Skeletal muscle tissue (tissue), 3 donors: ENCODE measurements at regions not wholly inside any gene's neighbourhood (a gene's known extent, or its start where the extent isn't known, plus 50 kb on each side); places are given as distances from the start of the nearest gene placed in this dataset.

Source experiments
- H3K27ac ChIP-seq: one replicate; pipeline ENCODE4 v1.7.0; 2013; ENCODE audit warnings: mild to moderate bottlenecking, low read depth, low read length, inconsistent platforms
- H3K27me3 ChIP-seq, 3 donors: one replicate each; pipeline ENCODE4 v1.7.0; 2013; ENCODE audit warnings: low read length in 3 of 3; ENCODE audit not compliant: control insufficient read depth in 3 of 3, insufficient read depth in 3 of 3
- H3K36me3 ChIP-seq, 3 donors: one replicate each; pipeline ENCODE4 v1.7.0; 2013; ENCODE audit warnings: low read length in 3 of 3; ENCODE audit not compliant: control insufficient read depth in 3 of 3, insufficient read depth in 3 of 3
- H3K4me1 ChIP-seq, 3 donors: one replicate each; pipeline ENCODE4 v1.7.0; 2013; ENCODE audit warnings: low read length in 3 of 3, mild to moderate bottlenecking in 3 of 3; ENCODE audit not compliant: control insufficient read depth in 3 of 3, insufficient read depth in 3 of 3
- H3K4me3 ChIP-seq, 3 donors: one replicate each; pipeline ENCODE4 v1.7.0; 2013; ENCODE audit warnings: low read length in 3 of 3
- H3K9ac ChIP-seq, 3 donors: one replicate each; pipeline ENCODE4 v1.7.0; 2013; ENCODE audit warnings: low read length in 3 of 3, mild to moderate bottlenecking in 3 of 3, moderate library complexity in 2 of 3, low read depth in 1 of 3
- H3K9me3 ChIP-seq, 3 donors: one replicate each; pipeline ENCODE4 v1.7.0; 2013; ENCODE audit warnings: low read length in 3 of 3; ENCODE audit not compliant: control insufficient read depth in 3 of 3
- donor health status: Osteomylitis.

GRCh38 chr3:117201901-117202774 is 492.6 kb downstream of the TUSC7 start:
- H3K4me3 ChIP-seq: no peak overlapping the region
- no peaks in the 10 kb centered on the region for H3K9me3 ChIP-seq
- no peaks in the 10 kb centered on the region for H3K36me3 ChIP-seq
- H3K27ac ChIP-seq: no peak overlapping the region
- no peaks in the 10 kb centered on the region for H3K4me1 ChIP-seq
- H3K27me3 ChIP-seq: no peaks in the 10 kb centered on the region
- H3K9ac ChIP-seq: no peak overlapping the region

DNA sequence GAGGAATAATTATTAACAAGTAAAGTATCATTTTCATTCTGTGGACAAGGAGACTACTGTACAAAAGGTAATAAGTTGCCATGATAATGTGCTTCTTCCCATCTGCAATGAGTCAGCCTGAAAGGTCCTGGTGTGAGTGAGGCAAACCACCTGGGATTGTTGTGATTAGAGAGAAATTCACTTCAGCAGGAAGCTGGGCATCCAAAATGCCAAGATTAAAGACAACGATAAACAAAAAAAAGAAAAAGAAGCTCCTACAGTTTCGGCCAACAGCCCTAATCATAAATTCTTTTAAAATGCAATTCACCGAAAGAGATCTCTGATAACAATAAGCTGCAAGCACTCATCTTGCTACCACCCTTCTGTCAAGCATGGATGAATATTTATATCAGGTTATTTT is 507.8 kb downstream of the TUSC7 start:
- Histone ChIP-seq H3K36me3 (no peaks in the 10 kb centered on the region), H3K9ac (no peak overlapping the region), H3K27ac (no peak overlapping the region), H3K4me1 (no peaks in the 10 kb centered on the region), H3K27me3 (no peaks in the 10 kb centered on the region), H3K4me3 (no peak overlapping the region), H3K9me3 (peaks cover 0 to 4% (median 3%) of the 10 kb centered on the region in 3 donors)

DNA sequence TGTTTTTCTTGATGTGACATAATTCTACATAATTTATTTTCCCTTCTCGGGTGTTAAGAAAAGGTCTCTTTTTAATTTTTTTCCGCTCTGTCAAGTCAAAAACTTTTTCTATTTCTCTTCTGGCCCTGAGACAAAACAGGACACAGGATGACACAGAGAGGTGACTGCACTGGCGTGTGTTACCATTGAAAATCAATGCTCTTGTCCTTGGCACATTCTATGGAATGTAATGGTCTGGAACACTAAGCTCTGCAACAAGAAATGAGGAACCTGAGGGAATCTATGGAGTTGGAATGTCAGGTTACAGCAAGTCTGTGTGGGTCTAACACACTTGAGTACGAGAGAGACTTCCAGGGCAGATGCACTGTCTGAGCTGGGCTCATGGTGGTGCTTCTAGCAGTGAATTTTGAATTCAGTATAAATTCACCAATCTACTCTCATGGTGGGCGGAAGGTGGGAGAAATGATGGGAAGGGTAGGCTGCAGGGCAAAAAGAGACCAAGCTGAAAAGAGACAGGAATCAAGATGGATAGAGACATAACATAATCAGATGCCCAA is 508.3 kb downstream of the TUSC7 start:
- H3K4me3 ChIP-seq: no peak overlapping the region
- no peaks in the 10 kb centered on the region for H3K4me1 ChIP-seq
- no peaks in the 10 kb centered on the region for H3K27me3 ChIP-seq
- H3K9me3 ChIP-seq: peaks cover 0 to 2% (median 0%) of the 10 kb centered on the region in 3 donors
- no peak overlapping the region for H3K27ac ChIP-seq
- no peak overlapping the region for H3K9ac ChIP-seq
- no peaks in the 10 kb centered on the region for H3K36me3 ChIP-seq

GRCh38 chr3:117218641-117219048 is 509.1 kb downstream of the TUSC7 start:
- no peaks in the 10 kb centered on the region for H3K36me3 ChIP-seq
- no peaks in the 10 kb centered on the region for H3K4me1 ChIP-seq
- H3K9me3 ChIP-seq: peaks cover 0 to 2% (median 0%) of the 10 kb centered on the region in 3 donors
- H3K9ac ChIP-seq: no peak overlapping the region
- H3K27me3 ChIP-seq: no peaks in the 10 kb centered on the region
- no peak overlapping the region for H3K4me3 ChIP-seq
- no peak overlapping the region for H3K27ac ChIP-seq

- H3K9ac ChIP-seq: no peak overlapping the region
- H3K9me3 ChIP-seq: no peaks in the 10 kb centered on the region
- no peaks in the 10 kb centered on the region for H3K27me3 ChIP-seq
- no peak overlapping the region for H3K27ac ChIP-seq
- H3K4me3 ChIP-seq: no peak overlapping the region
- H3K4me1 ChIP-seq: no peaks in the 10 kb centered on the region
- H3K36me3 ChIP-seq: no peaks in the 10 kb centered on the region
Observed at GRCh38 chr3:117219296-117219695, 509.7 kb downstream of the TUSC7 start.

DNA sequence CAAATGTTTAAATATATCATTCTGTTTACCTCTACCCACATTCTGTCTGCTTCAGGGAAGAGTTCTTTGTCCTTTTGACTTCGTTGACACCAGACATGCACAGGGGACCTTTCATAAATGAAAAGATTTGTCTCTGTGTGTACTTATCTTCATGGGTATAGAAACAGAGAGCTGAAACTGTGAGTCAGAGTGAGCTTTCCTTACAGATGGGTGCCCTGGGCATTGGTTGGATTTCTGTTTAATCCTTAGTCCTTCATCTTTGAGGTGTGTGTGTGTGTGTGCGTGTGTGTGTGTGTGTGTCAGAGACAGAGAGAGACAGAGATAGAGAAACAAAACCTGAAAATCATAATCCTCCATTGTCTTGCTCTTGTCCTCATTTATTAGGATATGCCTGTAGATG is 517.4 kb downstream of the TUSC7 start:
- H3K4me3 ChIP-seq: no peak overlapping the region
- H3K4me1 ChIP-seq: no peaks in the 10 kb centered on the region
- H3K27me3 ChIP-seq: no peaks in the 10 kb centered on the region
- no peaks in the 10 kb centered on the region for H3K9me3 ChIP-seq
- H3K9ac ChIP-seq: no peak overlapping the region
- no peaks in the 10 kb centered on the region for H3K36me3 ChIP-seq
- no peak overlapping the region for H3K27ac ChIP-seq

- Histone ChIP-seq H3K9me3 (no peaks in the 10 kb centered on the region), H3K9ac (no peak overlapping the region), H3K27me3 (no peaks in the 10 kb centered on the region), H3K27ac (no peak overlapping the region), H3K4me3 (no peak overlapping the region), H3K36me3 (no peaks in the 10 kb centered on the region), H3K4me1 (no peaks in the 10 kb centered on the region)
Observed at GRCh38 chr3:117228466-117228865, 518.9 kb downstream of the TUSC7 start.

DNA sequence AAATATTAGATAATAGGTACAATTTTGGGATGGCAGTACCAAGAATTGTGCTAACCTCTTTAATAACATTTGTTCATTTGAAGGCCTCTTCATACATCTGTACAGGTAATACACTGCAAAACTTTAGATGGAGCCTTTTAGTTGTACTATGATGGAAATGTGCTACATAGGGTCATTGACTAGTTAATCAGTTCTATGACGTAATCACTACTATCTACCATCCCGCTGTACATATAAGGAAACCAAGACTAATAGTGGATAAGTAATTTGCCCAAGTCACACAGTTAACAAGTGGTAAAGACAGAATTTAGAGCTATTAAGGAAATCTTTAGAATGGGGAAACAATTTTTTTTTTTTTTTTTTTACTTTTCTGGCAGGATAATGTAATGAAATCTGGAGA is 521.3 kb downstream of the TUSC7 start:
- Histone ChIP-seq H3K27me3 (no peaks in the 10 kb centered on the region), H3K9me3 (no peaks in the 10 kb centered on the region), H3K4me1 (no peaks in the 10 kb centered on the region), H3K9ac (no peak overlapping the region), H3K36me3 (no peaks in the 10 kb centered on the region), H3K4me3 (no peak overlapping the region), H3K27ac (no peak overlapping the region)

GRCh38 chr3:117234331-117234730 is 524.8 kb downstream of the TUSC7 start:
- Histone ChIP-seq H3K36me3 (no peaks in the 10 kb centered on the region), H3K4me1 (no peaks in the 10 kb centered on the region), H3K9me3 (no peaks in the 10 kb centered on the region), H3K27me3 (no peaks in the 10 kb centered on the region), H3K9ac (no peak overlapping the region), H3K4me3 (no peak overlapping the region), H3K27ac (no peak overlapping the region)

GRCh38 chr3:117235304-117235703 is 525.7 kb downstream of the TUSC7 start:
- H3K9ac ChIP-seq: no peak overlapping the region
- H3K27ac ChIP-seq: no peak overlapping the region
- H3K9me3 ChIP-seq: no peaks in the 10 kb centered on the region
- no peaks in the 10 kb centered on the region for H3K27me3 ChIP-seq
- H3K4me3 ChIP-seq: no peak overlapping the region
- H3K36me3 ChIP-seq: no peaks in the 10 kb centered on the region
- no peaks in the 10 kb centered on the region for H3K4me1 ChIP-seq
